HG03045 (cell line): ENCODE measurements at regions not wholly inside any gene's neighbourhood (a gene's known extent, or its start where the extent isn't known, plus 50 kb on each side); places are given as distances from the start of the nearest gene placed in this dataset.

Experiments used
- ATAC-seq: cut with Tn5 transposase; IDR thresholded peaks from one replicate; pipeline ENCODE4 v1.9.1; 2021; ENCODE audit warnings: mild to moderate bottlenecking, moderate library complexity; ENCODE audit not compliant: unreplicated experiment

GRCh38 chr10:117635826-117636225 lies 93.3 kb downstream of the EMX2 start:
- ATAC-seq, result no peak

- no peak for ATAC-seq
These were observed 95.7 kb downstream of the EMX2 start for GRCh38 chr10:117638200-117638599.

- ATAC-seq, result no peak
These were observed 96.2 kb downstream of the EMX2 start for GRCh38 chr10:117638664-117639200.

GRCh38 chr10:117640406-117640805 lies 97.9 kb downstream of the EMX2 start:
- ATAC-seq, result no peak

GRCh38 chr10:117646718-117647117 lies 104.2 kb downstream of the EMX2 start:
- ATAC-seq, result no peak

- ATAC-seq, result no peak
These were observed 104.8 kb downstream of the EMX2 start for GRCh38 chr10:117647306-117647705.

GRCh38 chr10:117651121-117651520 lies 108.6 kb downstream of the EMX2 start:
- no peak for ATAC-seq

GRCh38 chr10:117652228-117653169 lies 110.0 kb downstream of the EMX2 start:
- ATAC-seq, result peak; percentile 17

GRCh38 chr10:117653170-117653515 lies 110.6 kb downstream of the EMX2 start:
- ATAC-seq, result peak; percentile 86

- no peak for ATAC-seq
These were observed 111.6 kb downstream of the EMX2 start for GRCh38 chr10:117654105-117654504.

GRCh38 chr10:117656385-117657367 lies 114.1 kb downstream of the EMX2 start:
- ATAC-seq, result peak; percentile 83

- ATAC-seq, result no peak
These were observed 118.8 kb downstream of the EMX2 start for GRCh38 chr10:117661316-117661715.

- ATAC-seq, result no peak
These were observed 119.6 kb downstream of the EMX2 start for GRCh38 chr10:117662126-117662525.

GRCh38 chr10:117662751-117663540 lies 120.4 kb downstream of the EMX2 start:
- no peak for ATAC-seq

- peak; percentile 98 for ATAC-seq
These were observed 121.2 kb downstream of the EMX2 start for GRCh38 chr10:117663750-117664149.

- no peak for ATAC-seq
These were observed 121.7 kb downstream of the EMX2 start for GRCh38 chr10:117664288-117664687.

- ATAC-seq, result no peak
These were observed 123.6 kb downstream of the EMX2 start for GRCh38 chr10:117666166-117666565.

GRCh38 chr10:117666965-117667364 lies 124.4 kb downstream of the EMX2 start:
- ATAC-seq, result no peak

GRCh38 chr10:117667831-117668230 lies 125.3 kb downstream of the EMX2 start:
- no peak for ATAC-seq

GRCh38 chr10:117668327-117669008 lies 125.9 kb downstream of the EMX2 start:
- no peak for ATAC-seq
